ENCODE measurements at regions not wholly inside any gene's neighbourhood (a gene's known extent, or its start where the extent isn't known, plus 50 kb on each side); places are given as distances from the start of the nearest gene placed in this dataset.

GRCh38 chr17:65467156-65467555 is 94.3 kb downstream of the AXIN2 start:
- no peak for DNase-seq (ENCODE audit: low spot score)
- no peak for TF ChIP-seq CTCF (IDR thresholded peaks at IDR 0.05; ENCODE audit: extremely low read depth, missing control alignments)

GRCh38 chr17:65466547-65466946 is 94.9 kb downstream of the AXIN2 start:
- TF ChIP-seq CTCF (IDR thresholded peaks at IDR 0.05; ENCODE audit: extremely low read depth, missing control alignments), result no peak
- DNase-seq (ENCODE audit: low spot score), result no peak

GRCh38 chr17:65463242-65463641 is 98.2 kb downstream of the AXIN2 start:
- no peak for DNase-seq (ENCODE audit: low spot score)
- no peak for TF ChIP-seq CTCF (IDR thresholded peaks at IDR 0.05; ENCODE audit: extremely low read depth, missing control alignments)

- no peak for TF ChIP-seq CTCF (IDR thresholded peaks at IDR 0.05; ENCODE audit: extremely low read depth, missing control alignments)
- no peak for DNase-seq (ENCODE audit: low spot score)
These were observed 101.6 kb downstream of the AXIN2 start for GRCh38 chr17:65459677-65460347.

- no peak for DNase-seq (ENCODE audit: low spot score)
- TF ChIP-seq CTCF (IDR thresholded peaks at IDR 0.05; ENCODE audit: extremely low read depth, missing control alignments), result no peak
These were observed 103.7 kb downstream of the AXIN2 start for GRCh38 chr17:65457635-65458257.

GRCh38 chr17:65457183-65457582 is 104.3 kb downstream of the AXIN2 start:
- DNase-seq (ENCODE audit: low spot score), result no peak
- no peak for TF ChIP-seq CTCF (IDR thresholded peaks at IDR 0.05; ENCODE audit: extremely low read depth, missing control alignments)

DNA sequence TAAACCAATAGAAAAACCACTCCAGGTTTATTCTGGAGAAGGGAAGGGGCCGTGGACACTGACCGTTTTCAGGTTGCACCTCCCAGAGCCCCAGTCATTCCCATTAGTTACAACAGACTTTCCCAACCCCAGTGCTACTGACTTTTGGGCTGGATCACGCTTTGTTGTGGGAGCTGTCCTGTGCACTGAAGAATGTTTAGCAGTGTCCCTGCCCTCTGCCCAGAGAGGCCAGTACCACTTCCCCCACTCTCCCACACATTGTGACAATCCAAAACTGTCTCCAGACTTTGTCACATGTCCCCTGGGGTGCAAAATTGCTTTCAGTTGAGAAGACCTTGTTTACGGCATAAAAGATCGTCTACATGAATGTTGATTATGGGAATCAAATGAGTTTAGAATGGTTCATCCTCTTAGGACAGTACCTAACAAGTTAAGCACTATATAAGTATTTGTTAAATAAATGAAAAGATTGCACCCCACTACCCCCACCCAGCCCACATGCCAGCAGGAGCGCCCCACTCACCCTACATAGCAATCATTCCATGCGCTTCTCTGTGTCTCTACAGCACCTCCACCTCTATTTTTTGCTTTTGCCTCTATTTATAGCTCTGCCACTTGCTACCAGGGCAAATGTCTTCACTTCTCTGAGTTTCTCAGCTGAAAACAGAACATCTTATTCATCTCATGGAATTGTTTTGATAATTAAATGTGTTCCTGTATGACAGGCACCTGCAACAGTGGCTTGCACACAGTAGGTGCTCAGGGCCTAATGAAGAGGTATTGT is 104.9 kb downstream of the AXIN2 start:
- no peak for TF ChIP-seq CTCF (IDR thresholded peaks at IDR 0.05; ENCODE audit: extremely low read depth, missing control alignments)
- DNase-seq (ENCODE audit: low spot score), result no peak

Data from GM20000 (cell line).